HG02870 (cell line): ENCODE measurements at regions not wholly inside any gene's neighbourhood (a gene's known extent, or its start where the extent isn't known, plus 50 kb on each side); places are given as distances from the start of the nearest gene placed in this dataset.

ENCODE experiments used
- ATAC-seq: cut with Tn5 transposase; IDR thresholded peaks from one replicate; pipeline ENCODE4 v1.9.1; 2021; ENCODE audit warnings: mild to moderate bottlenecking, moderate library complexity; ENCODE audit not compliant: unreplicated experiment

DNA sequence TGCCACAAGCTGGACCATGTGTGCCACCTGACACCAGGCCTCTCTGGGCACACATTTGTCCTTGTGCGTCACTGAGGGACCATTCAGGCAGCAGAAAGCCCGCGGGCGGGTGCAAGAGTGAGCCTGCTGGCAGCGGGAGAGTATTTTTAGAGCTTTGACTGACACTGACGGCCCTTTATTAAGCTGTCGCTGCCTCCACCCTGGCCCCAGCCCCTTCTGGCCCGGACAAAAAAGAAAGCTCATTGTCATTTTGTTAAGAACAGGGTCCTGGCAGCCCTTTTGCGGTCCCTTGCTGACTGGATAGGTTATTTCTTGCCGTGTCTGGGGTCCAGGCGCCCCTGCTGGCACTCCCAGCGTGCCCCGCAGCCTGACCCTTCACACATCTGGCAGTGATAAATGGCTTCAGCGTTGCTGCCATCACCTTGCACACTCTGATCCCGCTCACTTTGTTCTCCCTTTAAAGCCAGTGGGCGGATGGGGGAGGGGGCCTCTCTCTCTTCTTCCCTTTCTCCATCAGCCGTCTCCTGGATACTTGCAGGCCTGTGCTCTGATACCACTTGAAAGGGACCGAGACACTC, 78.4 kb upstream of the NKD1 start:
- no peak for ATAC-seq

DNA sequence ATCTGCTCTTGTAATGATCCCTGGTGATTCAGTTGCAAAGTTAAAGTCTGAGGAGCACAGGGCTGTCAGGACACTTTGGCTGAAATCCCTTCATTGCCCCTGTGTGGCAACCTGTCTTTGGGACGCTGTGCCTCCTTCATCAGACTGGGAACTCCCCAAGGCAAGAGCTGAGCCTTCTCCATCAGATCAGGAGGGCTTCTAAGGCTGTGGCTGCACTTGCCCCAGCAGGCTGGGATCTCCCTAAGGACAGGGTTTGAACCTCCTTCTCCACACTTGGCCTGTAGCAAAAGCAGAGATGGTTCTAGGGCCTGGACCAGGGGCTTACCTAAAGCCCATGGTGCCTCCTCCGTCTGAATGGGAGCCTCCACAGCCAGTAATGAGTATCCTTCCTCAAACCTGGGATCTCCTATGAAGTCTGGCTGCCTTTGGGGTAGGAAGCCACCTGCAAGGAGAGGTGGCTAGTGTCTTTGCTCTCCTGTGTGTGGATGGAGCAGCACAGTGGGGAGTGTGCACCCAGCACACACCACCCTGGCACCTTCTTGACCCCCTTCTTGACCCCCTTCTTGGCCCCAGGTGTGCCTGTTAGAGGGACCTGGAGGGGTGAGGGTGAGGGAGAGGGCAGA, 79.0 kb upstream of the NKD1 start:
- no peak for ATAC-seq

DNA sequence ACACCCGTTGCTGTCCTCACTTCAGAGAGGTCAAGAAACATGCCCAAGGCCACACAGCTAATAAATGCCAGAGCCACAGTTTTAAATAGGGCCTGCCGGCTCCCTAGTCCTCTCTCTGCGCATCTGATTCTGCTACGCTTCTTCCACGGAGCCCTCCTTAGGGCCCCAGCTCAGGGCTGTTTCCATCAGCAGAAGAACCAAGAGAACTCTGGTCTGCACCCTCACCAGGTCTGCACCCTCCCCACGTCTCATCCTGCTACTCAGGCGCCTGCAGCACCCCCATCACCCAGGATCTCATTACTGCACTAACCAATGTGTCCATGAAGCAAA, 79.5 kb upstream of the NKD1 start:
- ATAC-seq: no peak

DNA sequence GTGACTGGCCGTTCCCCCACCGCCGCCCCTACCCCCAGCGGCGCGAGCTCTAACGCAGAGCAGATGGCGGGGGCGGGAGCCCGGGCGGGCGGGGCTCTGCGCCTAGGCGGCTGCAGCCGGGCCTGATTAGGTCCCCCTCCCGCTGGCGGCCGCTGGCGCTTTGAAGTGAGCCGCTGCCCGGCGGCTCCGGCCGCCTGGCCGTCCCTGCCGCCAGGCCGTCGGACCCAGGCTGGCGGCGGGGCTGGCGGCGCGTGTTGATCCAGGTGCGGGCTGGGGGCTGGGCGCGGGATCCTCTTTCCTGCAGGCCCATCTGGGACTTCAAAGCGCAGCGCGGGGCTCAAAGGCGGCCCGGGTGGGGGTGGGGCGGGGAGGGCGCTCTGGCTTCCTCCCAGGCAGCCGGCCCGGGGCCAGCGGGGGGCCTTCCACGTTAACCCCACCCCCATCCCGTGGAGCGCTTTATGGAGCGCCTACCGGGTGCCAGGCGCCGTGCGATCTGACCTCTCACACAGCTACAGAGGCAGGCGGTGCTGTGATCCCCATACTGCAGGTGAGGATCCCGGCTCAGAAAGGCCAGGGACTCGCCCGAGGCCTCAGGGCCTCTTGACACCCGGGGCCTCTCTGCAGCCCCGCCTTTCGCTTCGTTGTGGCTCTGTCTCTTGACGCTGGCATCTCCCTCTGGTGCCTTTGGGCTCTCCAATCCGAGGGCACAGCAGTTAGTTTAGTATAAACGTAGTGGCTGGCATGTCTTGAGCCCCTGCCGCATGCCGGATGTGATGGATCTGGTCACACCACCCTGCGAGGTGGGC, 80.0 kb upstream of the NKD1 start:
- ATAC-seq: no peak

DNA sequence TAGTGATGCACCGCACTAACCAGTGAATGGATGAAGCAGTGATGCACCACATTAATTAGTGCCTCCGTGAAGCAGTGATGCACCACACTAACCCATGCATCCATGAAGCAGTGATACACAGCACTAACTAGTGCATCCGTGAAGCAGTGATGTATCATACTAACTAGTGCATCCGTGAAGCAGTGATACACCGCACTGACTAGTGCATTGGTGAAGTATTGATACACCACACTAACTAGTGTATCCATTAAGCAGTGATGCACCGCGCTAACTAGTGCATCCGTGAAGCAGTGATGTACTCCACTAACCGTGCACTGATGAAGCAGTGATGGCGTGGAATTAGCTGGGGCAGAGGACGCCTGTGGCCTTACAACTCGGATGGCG, 80.6 kb upstream of the NKD1 start:
- ATAC-seq: no peak

DNA sequence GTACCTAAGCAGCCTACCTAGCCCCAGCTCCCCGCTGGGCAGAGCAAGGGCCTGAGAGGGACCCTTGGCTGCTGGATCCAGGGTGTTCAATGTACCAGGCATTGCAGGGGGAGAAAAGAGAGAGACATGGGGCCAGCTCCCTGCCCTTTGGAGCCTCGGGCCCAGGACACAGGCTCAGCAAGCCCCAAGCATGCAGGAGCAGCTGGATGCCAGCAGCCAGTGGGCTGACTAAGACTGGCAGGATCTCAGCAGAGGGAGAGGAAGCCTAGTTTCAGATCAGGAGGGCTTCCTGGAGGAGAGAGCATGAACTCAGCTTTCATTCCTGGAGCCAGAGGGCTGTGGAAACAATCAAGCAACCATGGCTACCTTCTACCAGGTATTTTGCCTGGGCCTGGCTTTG, 82.0 kb upstream of the NKD1 start:
- no peak for ATAC-seq

DNA sequence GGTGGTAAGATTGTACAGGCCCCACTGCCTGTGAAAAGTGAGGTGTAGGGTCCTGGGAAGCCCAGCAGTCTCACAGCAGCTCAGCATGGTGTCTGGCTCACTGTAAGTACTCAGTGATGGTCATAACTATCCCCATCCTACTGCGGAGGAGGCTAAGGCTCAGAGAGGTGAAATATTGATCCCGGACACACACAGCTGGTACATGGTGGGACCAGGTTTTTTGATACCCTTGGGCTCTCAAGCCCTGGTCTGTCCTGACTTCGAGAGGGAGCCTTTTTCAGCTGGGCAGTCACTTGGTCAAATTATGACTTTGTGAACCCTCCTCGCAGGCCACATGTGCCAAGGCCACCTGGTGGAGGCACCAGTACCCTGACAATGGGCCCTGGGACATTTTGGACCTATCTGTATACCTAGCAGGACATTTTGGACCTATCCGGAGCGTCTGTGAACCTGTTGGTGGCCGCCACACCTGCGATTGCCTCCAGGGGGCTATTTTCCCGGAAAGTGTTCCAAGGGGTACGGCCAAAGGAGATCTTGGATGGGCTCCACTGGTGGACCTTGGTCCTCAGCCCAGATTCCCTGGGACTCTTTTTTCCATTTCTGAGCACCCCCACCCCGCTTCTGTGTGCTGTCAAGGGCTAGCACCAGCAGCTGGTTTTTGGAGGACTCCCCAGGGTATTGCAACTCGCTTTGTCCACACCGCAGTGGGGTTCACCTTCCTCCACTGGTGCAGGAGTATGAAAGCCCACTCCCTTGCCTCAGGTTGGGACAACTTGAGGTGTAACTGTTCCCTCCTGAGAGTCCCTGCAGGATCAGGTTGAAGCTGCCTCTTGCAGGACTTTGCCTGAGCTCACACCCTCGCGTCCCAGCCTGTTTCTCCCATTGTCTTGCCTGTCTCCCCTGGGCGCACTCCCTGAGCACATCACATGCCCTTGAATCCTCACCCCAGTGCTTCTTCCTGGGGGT, 83.6 kb upstream of the NKD1 start:
- ATAC-seq: no peak

DNA sequence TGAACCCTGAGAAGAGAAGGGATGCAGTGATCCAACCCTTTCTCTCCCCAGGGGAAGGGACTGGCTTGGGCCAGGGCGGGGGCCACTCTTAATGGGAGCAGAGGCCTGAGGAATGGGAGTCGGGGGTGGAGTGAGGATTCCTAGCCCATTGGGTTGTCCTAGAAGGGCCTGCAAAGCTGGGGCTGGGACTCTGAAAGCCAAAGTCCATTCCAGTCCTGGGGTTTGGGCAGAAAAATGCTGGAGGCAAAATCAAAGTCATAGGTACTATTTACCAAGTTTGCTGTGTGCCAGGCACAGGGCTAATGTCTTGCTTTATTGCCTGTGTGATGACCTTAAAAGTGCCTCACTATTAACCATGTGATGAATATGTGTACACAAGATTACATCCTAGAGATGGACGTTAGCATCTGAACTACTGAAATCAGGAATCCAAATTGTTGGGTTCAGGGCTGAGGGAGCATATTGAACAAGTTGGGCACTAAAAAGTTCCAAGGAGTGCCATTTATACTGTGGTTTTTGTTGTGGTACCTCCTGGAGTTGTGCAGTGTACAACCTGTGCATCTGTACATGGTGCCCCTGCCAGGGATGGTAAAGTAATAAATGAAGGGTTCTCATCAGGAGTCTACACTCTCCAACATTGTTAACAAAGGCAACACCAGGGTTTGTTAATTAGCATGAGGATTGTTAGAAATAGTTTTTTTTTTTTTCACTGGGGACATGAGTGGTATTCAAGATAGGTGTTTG, 84.4 kb upstream of the NKD1 start:
- no peak for ATAC-seq

DNA sequence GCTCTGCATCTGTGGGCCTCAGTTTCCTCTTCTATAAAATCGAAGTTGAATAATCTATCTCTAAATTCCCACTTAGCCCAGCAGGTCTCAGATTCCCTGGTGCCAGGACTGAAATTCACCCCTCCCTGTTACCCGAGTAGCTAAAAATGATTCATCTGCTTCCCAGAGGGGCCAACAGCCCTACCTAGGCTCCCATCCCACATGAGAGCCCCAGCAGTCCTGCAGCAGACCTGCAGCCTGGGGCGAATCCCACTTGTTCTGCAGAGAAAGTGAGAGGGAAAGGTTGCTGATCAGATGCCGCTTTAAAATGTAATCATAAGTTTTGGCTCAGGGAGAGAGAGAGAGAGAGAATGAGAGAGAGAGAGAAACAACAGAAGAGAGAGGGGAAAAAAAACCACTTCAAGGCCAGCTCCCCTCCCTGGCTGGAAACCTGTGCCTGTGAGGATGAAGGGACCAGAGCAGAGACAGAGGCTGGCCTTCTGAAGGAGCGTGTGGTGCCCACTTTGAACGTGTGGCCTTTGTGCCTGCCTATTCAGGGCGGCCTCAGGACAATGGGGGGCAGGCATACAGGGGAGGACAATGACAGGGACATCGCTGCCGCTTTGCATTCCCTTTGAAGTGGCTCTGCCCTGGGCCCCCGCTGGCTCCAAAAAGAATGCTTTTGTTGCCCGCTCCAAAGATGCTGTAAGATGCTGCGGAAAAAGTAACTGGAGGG, 85.2 kb upstream of the NKD1 start:
- no peak for ATAC-seq

DNA sequence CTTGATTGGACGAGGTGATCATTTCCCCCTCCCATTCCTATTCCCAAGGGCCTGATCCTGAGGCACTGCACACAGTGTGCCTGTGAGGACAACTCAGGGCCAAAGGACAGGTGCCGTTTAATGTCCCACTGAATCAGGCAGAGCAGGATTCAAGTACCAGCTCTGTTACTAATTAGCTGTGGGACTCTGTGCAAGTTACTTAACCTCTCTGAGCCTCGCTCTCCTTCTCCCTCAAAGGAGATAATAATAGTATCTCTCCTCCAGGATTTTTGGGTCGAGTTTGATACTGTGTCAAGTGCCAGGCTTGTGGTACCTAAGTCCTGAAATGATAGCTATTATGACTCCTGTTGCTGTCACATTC, 86.8 kb upstream of the NKD1 start:
- no peak for ATAC-seq

DNA sequence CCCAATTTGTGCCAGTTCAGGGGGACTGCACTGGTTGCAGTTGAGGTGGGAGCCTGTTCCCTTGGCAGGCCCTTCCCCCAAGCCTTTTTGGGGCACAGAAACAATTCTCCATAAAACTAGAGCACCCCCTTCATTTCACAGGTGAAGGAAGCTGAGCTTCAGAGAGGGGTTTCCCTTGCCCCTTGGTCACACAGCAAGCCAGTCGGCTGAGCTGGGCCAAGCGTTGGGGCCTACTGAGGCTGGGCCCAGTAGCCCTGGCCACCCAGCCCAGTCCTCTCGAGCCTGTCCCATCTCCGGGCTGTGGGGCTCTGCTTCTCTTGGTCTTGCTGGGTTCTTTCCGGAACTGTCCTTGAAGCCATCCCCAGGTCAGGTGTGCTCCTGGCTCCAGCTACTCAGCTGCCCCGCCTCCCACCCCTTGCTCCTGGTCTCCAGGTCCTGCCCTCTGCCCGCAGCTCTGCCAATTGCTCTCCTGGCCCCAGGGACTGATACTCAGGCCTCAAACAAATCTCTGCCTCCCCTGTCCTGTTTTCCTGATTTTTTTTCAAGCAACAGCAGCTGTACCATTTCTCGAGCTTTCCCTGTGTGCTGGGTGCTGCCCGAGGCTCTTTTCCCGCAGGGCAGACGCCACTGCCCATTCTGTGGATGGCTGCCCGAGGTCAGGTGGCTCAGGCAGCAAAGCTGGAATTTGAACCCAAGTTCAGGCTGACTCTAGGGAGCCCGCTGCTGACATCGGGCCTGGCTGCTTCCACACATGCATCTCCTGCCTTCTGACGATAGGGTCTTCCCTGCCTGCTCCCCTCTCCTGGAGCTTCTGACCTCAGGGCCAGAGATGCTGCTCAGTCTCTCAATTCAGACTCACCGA, 87.4 kb upstream of the NKD1 start:
- no peak for ATAC-seq

DNA sequence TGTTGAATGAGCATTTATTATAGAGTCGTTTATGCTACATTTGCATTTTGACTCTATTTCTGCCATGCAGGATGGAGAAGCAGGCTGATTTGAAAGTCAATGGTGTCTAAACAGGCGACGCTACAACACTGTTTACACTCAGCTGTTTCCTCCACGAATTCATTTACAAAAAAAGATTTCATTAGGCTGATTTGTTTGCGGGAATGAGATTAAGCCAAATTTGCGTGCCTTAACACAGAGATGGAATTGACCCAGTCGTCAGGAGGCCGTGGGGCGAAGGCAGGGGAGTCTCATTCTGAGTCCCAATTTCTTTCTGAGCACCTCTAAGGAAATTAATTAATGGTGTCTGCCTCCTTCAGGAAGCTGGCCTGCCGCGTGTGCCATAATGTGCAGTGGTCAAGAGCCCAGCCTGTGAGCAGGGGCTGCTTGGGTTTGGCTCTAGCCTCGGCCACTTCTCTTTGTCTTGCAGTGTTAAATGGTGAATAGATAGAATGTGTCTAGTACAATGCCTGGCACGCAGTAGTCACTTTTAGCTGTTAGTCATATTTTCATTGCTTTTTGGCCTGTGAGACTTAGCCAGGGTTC, 88.6 kb upstream of the NKD1 start:
- ATAC-seq: no peak

DNA sequence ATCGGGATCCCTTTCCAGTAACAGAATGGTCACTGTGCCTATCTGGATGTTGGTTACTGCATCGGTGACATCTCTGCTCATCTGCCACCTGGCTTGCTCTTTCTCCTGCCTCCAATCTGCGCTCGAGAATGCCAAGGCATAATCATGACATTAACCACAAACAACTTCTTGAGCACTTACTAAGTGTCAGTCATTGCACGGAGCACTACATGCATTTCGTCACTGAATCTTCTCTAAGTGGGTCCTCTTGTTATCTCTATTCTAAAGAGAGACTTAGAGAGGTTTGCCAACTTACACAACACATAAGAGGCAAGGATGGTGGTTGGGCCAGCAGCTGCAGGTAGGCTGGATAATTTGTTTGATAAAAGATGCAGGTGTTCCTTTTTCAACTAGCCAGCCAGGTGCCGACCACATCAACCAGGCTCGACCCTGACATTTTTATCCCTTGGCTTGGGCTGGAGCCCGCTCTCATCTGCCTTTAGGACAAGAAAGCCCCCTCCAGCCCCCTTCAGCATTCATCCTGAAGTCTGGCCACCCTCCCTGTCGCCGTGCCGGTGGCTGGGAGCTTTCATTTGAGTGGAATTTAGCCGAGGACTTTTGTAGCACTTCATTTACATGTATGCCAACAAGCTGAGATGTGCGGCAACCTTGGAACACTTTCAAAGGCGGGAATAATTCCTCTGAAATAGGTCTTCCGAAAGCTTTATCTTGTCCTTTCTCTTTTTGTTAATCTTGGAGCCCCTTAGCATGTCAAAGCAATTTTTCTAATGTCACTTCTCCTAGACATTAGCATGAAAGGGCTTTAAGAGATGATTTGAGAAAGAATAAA, 89.3 kb upstream of the NKD1 start:
- ATAC-seq: no peak

DNA sequence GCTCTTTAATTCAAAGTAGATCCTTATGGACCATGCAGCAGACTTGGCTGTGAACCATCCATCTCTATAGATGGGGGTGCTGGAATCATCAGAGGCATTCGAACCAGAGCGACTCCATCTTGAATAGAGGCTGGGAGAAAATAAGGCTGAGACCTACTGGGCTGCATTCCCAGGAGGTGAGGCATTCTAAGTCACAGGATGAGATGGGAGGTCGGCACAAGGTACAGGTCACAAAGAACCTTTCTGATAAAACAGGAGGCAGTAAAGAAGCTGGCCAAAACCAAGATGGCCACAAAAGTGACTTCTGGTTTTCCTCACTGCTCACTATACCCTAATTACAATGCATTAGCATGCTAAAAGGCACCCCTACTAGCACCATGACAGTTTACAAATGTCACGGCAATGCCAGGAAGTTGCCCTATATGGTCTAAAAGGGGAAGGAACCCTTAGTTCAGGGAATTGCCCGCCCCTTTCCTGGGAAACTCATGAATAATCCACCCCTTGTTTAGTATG, 89.2 kb upstream of the BRD7 start:
- ATAC-seq: no peak

DNA sequence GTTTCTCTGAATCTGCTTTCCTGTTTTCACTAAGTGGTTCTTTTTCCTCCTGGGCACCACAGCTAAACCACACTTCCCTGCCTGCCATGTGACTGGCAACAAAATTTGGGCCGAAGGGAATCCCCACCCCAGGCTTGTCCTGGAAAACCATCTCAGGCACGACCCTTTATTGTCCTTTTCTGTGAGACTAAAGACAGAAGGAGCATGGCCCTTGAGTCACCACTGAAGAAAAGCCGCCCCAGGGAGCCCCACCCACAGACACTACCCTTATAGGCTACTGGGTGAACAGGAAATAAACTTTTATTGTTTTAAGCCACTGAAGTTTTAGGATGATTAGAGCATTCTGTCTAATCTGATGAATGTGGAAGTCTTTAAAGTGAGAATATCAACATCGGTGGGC, 88.6 kb upstream of the BRD7 start:
- no peak for ATAC-seq

DNA sequence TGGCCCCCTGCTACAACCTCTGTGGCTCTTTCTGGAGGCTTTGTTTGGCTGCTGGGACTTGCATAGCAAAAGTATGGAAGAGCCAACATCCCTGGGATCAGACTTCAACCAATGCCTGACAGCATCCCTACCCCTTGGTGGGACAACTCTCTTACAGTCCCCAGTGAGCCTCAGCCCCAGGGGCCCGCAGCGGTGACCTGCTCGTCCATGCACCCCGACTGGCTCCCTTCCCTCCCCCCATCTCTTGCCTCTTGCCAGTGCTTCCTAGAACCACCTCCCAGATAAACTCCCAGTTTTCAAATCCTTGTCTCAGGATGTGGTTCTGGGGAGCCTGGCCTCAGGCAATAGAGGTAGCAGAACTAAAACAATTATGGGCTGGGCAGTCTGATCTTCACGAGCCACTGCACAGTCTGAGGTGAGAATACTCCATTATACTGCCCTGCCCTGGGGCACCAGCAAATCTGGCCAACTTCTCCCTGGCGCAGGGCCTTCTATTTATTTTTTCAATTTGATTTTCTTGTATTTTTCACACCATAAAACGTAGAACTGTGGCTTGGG, 86.6 kb upstream of the BRD7 start:
- ATAC-seq: no peak

DNA sequence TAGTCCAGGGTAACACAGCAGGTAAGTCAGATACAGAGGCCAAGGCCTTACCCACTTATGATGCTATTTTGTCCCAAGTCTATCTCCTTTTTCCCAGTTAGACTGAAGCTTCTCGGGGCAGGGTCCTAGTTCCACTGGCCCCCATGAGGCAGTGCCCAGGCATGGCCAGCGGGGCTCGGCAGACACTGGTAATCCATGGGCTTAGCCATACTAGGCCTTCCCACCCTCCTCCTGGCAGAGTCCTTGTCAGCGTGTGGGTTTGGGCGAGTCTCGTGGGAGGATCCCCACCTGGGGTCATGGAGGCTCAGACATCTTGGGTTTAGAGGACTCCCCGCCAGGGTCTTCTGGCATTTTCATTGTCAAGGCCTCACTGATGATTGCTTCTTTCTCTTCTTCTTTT, 84.7 kb upstream of the BRD7 start:
- no peak for ATAC-seq
